ENCODE measurements at regions not wholly inside any gene's neighbourhood (a gene's known extent, or its start where the extent isn't known, plus 50 kb on each side); places are given as distances from the start of the nearest gene placed in this dataset.

- Histone ChIP-seq H3K4me3 (IDR thresholded peaks at IDR 0.05; ENCODE audit: insufficient read depth, low read depth, low read length) (no peak overlapping the region), H3K9ac (no peak overlapping the region), H3K4me2 (no peak overlapping the region), H3K4me1 (ENCODE audit: low read depth, poor library complexity, severe bottlenecking) (no peaks in the 10 kb centered on the region), H4K20me1 (ENCODE audit: insufficient read depth) (no peaks in the 10 kb centered on the region), H3K27ac (no peak overlapping the region), H3K79me2 (ENCODE audit: insufficient read depth, low read depth) (no peaks in the 10 kb centered on the region), H3K27me3 (ENCODE audit: insufficient read depth, low read depth) (no peaks in the 10 kb centered on the region), H3K36me3 (ENCODE audit: insufficient read depth) (no peaks in the 10 kb centered on the region), H2AFZ (ENCODE audit: low read depth) (no peak overlapping the region)
- TF ChIP-seq CTCF (conservative IDR thresholded peaks at IDR 0.05; ENCODE audit: low read depth, low read length) = no peak
Measured at GRCh38 chr16:11488304-11488703, 98.4 kb downstream of the LITAF start.

DNA sequence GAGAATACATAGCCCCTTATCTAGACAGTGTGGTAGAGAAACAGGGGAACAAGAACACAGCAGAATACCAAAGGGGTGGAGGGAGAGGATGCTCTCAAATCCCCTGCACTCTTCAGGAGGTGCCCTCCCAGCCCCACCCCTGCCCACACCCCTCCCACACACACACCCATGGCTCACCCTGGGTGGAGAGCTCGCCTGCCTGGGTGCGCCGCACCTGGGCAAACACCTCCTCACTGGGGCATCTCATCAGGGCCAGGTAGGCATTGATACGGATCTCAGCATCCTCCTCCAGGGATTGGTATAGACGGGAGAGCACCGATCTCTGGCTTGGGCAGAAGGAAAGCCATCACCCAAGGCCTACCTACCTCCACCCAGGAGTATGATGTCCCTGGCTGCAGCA, 95.2 kb downstream of the LITAF start:
- H3K27me3 ChIP-seq (ENCODE audit: insufficient read depth, low read depth) = no peaks in the 10 kb centered on the region
- H3K9ac ChIP-seq = no peak overlapping the region

DNA sequence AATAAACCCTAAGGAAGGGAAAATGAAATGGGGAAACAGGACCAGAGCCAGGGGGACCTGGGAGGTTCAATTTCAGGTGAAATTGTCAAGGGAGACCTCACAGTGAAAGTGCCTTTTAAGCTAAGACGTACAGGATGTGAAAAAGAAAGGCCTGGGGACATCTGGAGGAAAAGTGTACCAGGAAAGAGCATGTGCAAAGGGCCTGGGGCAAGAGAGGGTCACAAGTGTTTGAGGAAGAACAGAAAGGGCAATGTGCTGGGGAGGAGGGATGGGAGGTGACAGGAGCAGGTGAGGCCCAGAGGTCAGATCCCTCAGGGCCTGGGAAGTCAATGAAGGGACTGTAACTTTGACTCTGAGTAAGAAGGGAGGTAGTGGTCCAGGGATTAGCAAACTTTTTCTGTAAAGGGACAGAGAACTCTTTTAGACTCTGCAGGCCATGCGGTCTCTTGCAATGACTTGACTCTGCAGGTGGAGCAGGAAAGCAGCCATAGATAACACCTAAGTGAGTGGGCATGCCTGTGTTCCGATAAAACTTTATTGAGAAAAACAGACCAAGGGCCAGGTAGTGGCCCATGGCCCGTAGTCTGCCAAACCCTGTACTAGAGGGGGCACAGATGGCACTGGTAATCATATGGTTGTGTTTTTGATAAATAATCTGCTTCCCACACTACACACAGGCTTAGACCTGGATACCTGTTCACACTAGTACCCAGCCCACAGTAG, 93.8 kb downstream of the LITAF start:
- Histone ChIP-seq H3K4me1 (ENCODE audit: low read depth, poor library complexity, severe bottlenecking) (peaks cover 42% of the 10 kb centered on the region), H3K4me3 (IDR thresholded peaks at IDR 0.05; ENCODE audit: insufficient read depth, low read depth, low read length) (no peak overlapping the region), H4K20me1 (ENCODE audit: insufficient read depth) (no peaks in the 10 kb centered on the region), H3K9ac (no peak overlapping the region), H2AFZ (ENCODE audit: low read depth) (no peak overlapping the region), H3K36me3 (ENCODE audit: insufficient read depth) (no peaks in the 10 kb centered on the region), H3K79me2 (ENCODE audit: insufficient read depth, low read depth) (no peaks in the 10 kb centered on the region), H3K4me2 (no peak overlapping the region), H3K27me3 (ENCODE audit: insufficient read depth, low read depth) (no peaks in the 10 kb centered on the region), H3K27ac (no peak overlapping the region)
- TF ChIP-seq CTCF (conservative IDR thresholded peaks at IDR 0.05; ENCODE audit: low read depth, low read length) = no peak

More for the DNA sequence above, 95.2 kb downstream of the LITAF start:
- Histone ChIP-seq H3K4me3 (IDR thresholded peaks at IDR 0.05; ENCODE audit: insufficient read depth, low read depth, low read length) (no peak overlapping the region), H3K36me3 (ENCODE audit: insufficient read depth) (no peaks in the 10 kb centered on the region), H2AFZ (ENCODE audit: low read depth) (no peak overlapping the region), H3K4me2 (no peak overlapping the region), H4K20me1 (ENCODE audit: insufficient read depth) (no peaks in the 10 kb centered on the region), H3K79me2 (ENCODE audit: insufficient read depth, low read depth) (no peaks in the 10 kb centered on the region), H3K27ac (no peak overlapping the region), H3K4me1 (ENCODE audit: low read depth, poor library complexity, severe bottlenecking) (peaks cover 28% of the 10 kb centered on the region)
- no peak for TF ChIP-seq CTCF (conservative IDR thresholded peaks at IDR 0.05; ENCODE audit: low read depth, low read length)

DNA sequence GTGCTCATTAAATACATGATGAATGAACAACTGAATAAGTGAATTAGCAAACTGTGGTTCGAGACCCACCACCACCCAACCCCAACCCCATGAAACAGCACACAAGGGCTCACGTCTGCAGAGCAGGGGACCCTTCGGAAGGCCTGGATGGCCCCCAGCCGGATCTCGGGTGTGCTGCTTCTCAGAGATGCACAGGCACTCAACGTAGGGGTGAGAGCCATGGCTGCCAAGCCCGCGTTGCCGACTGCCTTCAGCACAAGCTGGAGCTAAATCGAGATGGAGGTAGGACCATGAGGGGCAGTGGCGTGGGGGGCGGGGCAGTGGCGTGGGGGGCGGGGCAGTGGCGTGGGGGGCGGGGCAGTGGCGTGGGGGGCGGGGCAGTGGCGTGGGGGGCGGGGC, 93.2 kb downstream of the LITAF start:
- no peaks in the 10 kb centered on the region for H4K20me1 ChIP-seq (ENCODE audit: insufficient read depth)
- no peak overlapping the region for H3K4me3 ChIP-seq (IDR thresholded peaks at IDR 0.05; ENCODE audit: insufficient read depth, low read depth, low read length)
- no peak for TF ChIP-seq CTCF (conservative IDR thresholded peaks at IDR 0.05; ENCODE audit: low read depth, low read length)
- H3K4me1 ChIP-seq (ENCODE audit: low read depth, poor library complexity, severe bottlenecking) = peaks cover 46% of the 10 kb centered on the region
- no peaks in the 10 kb centered on the region for H3K36me3 ChIP-seq (ENCODE audit: insufficient read depth)
- H2AFZ ChIP-seq (ENCODE audit: low read depth) = no peak overlapping the region
- H3K79me2 ChIP-seq (ENCODE audit: insufficient read depth, low read depth) = no peaks in the 10 kb centered on the region
- H3K27me3 ChIP-seq (ENCODE audit: insufficient read depth, low read depth) = no peaks in the 10 kb centered on the region
- H3K9ac ChIP-seq = no peak overlapping the region
- no peak overlapping the region for H3K27ac ChIP-seq
- no peak overlapping the region for H3K4me2 ChIP-seq
